B cell (primary cell): ENCODE measurements at regions not wholly inside any gene's neighbourhood (a gene's known extent, or its start where the extent isn't known, plus 50 kb on each side); places are given as distances from the start of the nearest gene placed in this dataset.

Experiments
- ATAC-seq: fragments of 200-7000 bp; cut with Tn5 transposase; one replicate; pipeline ENCODE4 v1.10.0; 2021; ENCODE audit warnings: low read depth, mild to moderate bottlenecking, moderate number of reproducible peaks, moderate library complexity
- CTCF ChIA-PET: fragments of 350-600 bp; sonication (Branson Sonifier 250); formaldehyde crosslinking; loops from one replicate; lab custom pipeline; 2021; ENCODE audit warnings: antibody characterized with exemption, inconsistent platforms; lab: Charles Lee
- POLR2A ChIA-PET: fragments of 350-600 bp; sonication (Branson Sonifier 250); formaldehyde crosslinking; loops from one replicate; lab custom pipeline; 2021; ENCODE audit warnings: antibody characterized with exemption; lab: Charles Lee
- DNase-seq: peaks from one replicate; pipeline ENCODE4 v3.0.0; 2013
- H2AFZ ChIP-seq: 2 replicates; pipeline ENCODE4 v1.6.1; 2012; ENCODE audit warnings: mild to moderate bottlenecking, low read depth, low read length; ENCODE audit not compliant: insufficient read depth, poor library complexity, severe bottlenecking
- H3K27ac ChIP-seq, 2 donors: 1 replicate in 1 of 2; 2 replicates in 1 of 2; pipeline ENCODE4 v1.5.1; 2012 to 2013; ENCODE audit warnings: low read length in 2 of 2, mild to moderate bottlenecking in 2 of 2, moderate library complexity in 1 of 2
- H3K27me3 ChIP-seq, 4 experiments: fragments of 200-600 bp in 1 of 4; sonication (generic) in 1 of 4; replicated peaks in 1 of 4; 1 replicate in 2 of 4; 2 replicates in 2 of 4; pipeline versions ENCODE4 v1.6.1 to v1.7.0; 2013 to 2016; ENCODE audit warnings: low read length in 3 of 4, mild to moderate bottlenecking in 2 of 4, mixed read lengths in 1 of 4, moderate library complexity in 1 of 4; ENCODE audit not compliant: insufficient read depth in 4 of 4, control insufficient read depth in 3 of 4; ENCODE audit errors: control extremely low read depth in 1 of 4
- H3K36me3 ChIP-seq, 2 experiments: replicated peaks in 1 of 2; 1 replicate in 1 of 2; 2 replicates in 1 of 2; pipeline versions ENCODE4 v1.6.1 to v1.7.1; 2013; ENCODE audit warnings: low read length in 1 of 2; ENCODE audit not compliant: insufficient read depth in 2 of 2, control insufficient read depth in 1 of 2; ENCODE audit errors: control extremely low read depth in 1 of 2, extremely low read depth in 1 of 2
- H3K4me1 ChIP-seq, 2 donors: fragments of 200-600 bp in 1 of 2; sonication (generic) in 1 of 2; 1 replicate in 1 of 2; 2 replicates in 1 of 2; pipeline versions ENCODE4 v1.5.1 to v1.6.1; 2013 to 2017; ENCODE audit warnings: low read length in 2 of 2; ENCODE audit not compliant: control insufficient read depth in 2 of 2, insufficient read depth in 2 of 2
- H3K4me2 ChIP-seq: replicated peaks from 2 replicates; pipeline ENCODE3; 2012; ENCODE audit warnings: mild to moderate bottlenecking, low read depth, low read length; ENCODE audit not compliant: poor library complexity, severe bottlenecking
- H3K4me3 ChIP-seq, 5 experiments: fragments of 200-600 bp in 1 of 5; sonication (generic) in 1 of 5; 1 replicate in 3 of 5; 2 replicates in 2 of 5; pipeline versions ENCODE4 v1.5.1 to v1.7.0; 2011 to 2016; ENCODE audit warnings: low read length in 4 of 5, mild to moderate bottlenecking in 4 of 5, low read depth in 2 of 5, control low read depth in 1 of 5, moderate library complexity in 1 of 5; ENCODE audit not compliant: insufficient read depth in 1 of 5; ENCODE audit errors: control extremely low read depth in 1 of 5, extremely low read depth in 1 of 5
- H3K79me2 ChIP-seq: fragments of 200-600 bp; sonication (generic); one replicate; pipeline ENCODE4 v1.6.0; 2016; ENCODE audit warnings: low read length; ENCODE audit not compliant: control insufficient read depth, insufficient read depth
- H3K9ac ChIP-seq: fragments of 200-600 bp; sonication (generic); 2 replicates; pipeline ENCODE4 v1.6.1; 2017; ENCODE audit warnings: mild to moderate bottlenecking, low read length, moderate library complexity
- H3K9me3 ChIP-seq, 3 donors: one replicate each; pipeline versions ENCODE4 v1.6.1 to v1.7.1; 2013; ENCODE audit warnings: low read length in 2 of 3; ENCODE audit not compliant: control insufficient read depth in 2 of 3, insufficient read depth in 1 of 3; ENCODE audit errors: control extremely low read depth in 1 of 3
- H4K20me1 ChIP-seq: 2 replicates; pipeline ENCODE4 v1.6.0; 2012; ENCODE audit warnings: mild to moderate bottlenecking, low read length; ENCODE audit not compliant: insufficient read depth, control insufficient read depth, poor library complexity, severe bottlenecking
- H3K27ac Mint-ChIP-seq: one replicate; pipeline ENCODE4 v1.8.0; 2021; ENCODE audit warnings: mixed read lengths
- H3K27me3 Mint-ChIP-seq: one replicate; pipeline ENCODE4 v1.8.0; 2021; ENCODE audit warnings: mixed read lengths
- H3K4me1 Mint-ChIP-seq: one replicate; pipeline ENCODE4 v1.8.0; 2021; ENCODE audit warnings: mixed read lengths
- H3K4me3 Mint-ChIP-seq: one replicate; pipeline ENCODE4 v1.8.0; 2021; ENCODE audit warnings: mixed read lengths
- H3K9me3 Mint-ChIP-seq: one replicate; pipeline ENCODE4 v1.8.0; 2022; ENCODE audit warnings: mixed read lengths; ENCODE audit not compliant: insufficient read depth
- EZH2 ChIP-seq: IDR thresholded peaks from 2 replicates; pipeline ENCODE4 v1.6.1; 2012; ENCODE audit warnings: borderline replicate concordance, low read depth, mild to moderate bottlenecking, moderate library complexity, low read length; ENCODE audit not compliant: insufficient read depth, poor library complexity, severe bottlenecking
- WGBS: methylation state at CpG from one replicate; pipeline ENCODE4 v1.1.5; 2013; ENCODE audit warnings: missing lambda C conversion rate; ENCODE audit not compliant: insufficient coverage; 5-methylcytosine and 5-hydroxymethylcytosine counted together
- intact Hi-C: fragments of 100-400 bp; cut with micrococcal nuclease; formaldehyde crosslinking; loops from one replicate; pipeline ENCODE4 v1.10.0; 2022
- TF ChIP-seq, protein P1 (sequence below): fragments of 200-600 bp; IDR thresholded peaks from one replicate; pipeline ENCODE4 v1.8.0; 2022; ENCODE audit warnings: antibody characterized with exemption, mild to moderate bottlenecking

DNA sequence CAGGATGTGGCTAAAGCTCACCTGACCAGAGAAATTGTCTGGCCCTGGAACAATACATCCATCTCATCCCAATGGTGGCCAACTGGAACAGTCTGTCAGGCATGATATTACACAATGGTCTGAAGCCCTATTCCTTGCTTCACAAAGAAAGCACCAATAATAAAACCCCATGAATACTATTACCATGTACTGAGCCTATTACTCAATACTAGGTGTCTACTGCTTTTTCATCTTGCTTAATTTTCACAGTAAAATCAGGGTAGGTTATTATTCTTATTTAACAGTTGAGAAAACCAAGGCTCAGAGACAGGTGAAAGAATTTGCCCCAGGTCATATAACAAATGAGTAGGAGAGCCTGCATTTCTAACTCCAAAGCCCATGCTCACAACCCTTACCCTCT lies 68.9 kb upstream of the CAPRIN1 start:
- Histone ChIP-seq H3K4me1 (no peaks in the 10 kb centered on the region), H3K4me3 (no peak overlapping the region), H2AFZ (no peak overlapping the region), H3K79me2 (no peaks in the 10 kb centered on the region), H3K36me3 (no peaks in the 10 kb centered on the region), H3K9ac (no peak overlapping the region), H3K27ac (no peak overlapping the region), H3K27me3 (no peaks in the 10 kb centered on the region), H3K4me2 (no peak overlapping the region), H4K20me1 (no peaks in the 10 kb centered on the region), H3K9me3 (no peaks in the 10 kb centered on the region)
- H3K9me3 Mint-ChIP-seq, result no peaks in the 10 kb centered on the region
- H3K27ac Mint-ChIP-seq, result no peak overlapping the region
- ChIA-PET CTCF (interaction anchor here (1.2 to 1.6 kb wide), 3 partner anchors 9 to 125 kb away, joined by 6 read pairs; no protein-coding TSS in a partner anchor), POLR2A (no interaction called here)
- no peaks in the 10 kb centered on the region for H3K4me1 Mint-ChIP-seq
- ATAC-seq, result no peak
- intact Hi-C loops, result no loop called here
- peaks cover 9% of the 10 kb centered on the region for H3K27me3 Mint-ChIP-seq
- H3K4me3 Mint-ChIP-seq, result no peak overlapping the region
- no peak for TF ChIP-seq EZH2
- TF ChIP-seq, protein P1, sequence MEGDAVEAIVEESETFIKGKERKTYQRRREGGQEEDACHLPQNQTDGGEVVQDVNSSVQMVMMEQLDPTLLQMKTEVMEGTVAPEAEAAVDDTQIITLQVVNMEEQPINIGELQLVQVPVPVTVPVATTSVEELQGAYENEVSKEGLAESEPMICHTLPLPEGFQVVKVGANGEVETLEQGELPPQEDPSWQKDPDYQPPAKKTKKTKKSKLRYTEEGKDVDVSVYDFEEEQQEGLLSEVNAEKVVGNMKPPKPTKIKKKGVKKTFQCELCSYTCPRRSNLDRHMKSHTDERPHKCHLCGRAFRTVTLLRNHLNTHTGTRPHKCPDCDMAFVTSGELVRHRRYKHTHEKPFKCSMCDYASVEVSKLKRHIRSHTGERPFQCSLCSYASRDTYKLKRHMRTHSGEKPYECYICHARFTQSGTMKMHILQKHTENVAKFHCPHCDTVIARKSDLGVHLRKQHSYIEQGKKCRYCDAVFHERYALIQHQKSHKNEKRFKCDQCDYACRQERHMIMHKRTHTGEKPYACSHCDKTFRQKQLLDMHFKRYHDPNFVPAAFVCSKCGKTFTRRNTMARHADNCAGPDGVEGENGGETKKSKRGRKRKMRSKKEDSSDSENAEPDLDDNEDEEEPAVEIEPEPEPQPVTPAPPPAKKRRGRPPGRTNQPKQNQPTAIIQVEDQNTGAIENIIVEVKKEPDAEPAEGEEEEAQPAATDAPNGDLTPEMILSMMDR, result no peak
- no peak for DNase-seq

DNA sequence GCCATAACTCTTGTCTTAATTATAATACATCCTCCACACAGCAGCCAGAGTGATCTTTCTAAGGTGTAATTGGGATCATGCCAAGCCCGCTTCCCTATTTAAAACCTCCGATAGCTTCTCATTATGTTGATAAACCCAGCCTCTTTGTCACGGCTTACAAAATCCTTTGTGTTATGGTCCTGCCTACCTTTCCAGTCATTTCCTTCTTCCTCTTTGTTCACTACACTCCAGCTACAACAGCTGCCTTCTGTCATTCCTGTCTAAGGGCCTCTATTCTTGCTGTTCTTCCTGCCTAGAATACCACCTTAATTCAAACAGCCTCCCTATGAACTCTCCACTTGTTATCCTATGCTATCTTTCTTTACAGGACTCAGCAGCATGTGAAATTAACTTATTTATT lies 70.6 kb upstream of the CAPRIN1 start:
- H3K27me3 ChIP-seq, result no peaks in the 10 kb centered on the region
- Mint-ChIP-seq H3K9me3 (no peaks in the 10 kb centered on the region), H3K4me1 (no peaks in the 10 kb centered on the region), H3K4me3 (no peak overlapping the region), H3K27ac (no peak overlapping the region), H3K27me3 (peaks cover 9% of the 10 kb centered on the region)
- no peak overlapping the region for H3K27ac ChIP-seq
- no peaks in the 10 kb centered on the region for H3K4me1 ChIP-seq
- H3K4me3 ChIP-seq, result no peak overlapping the region
- no peak overlapping the region for H3K9ac ChIP-seq
- no peaks in the 10 kb centered on the region for H3K36me3 ChIP-seq
- H3K79me2 ChIP-seq, result no peaks in the 10 kb centered on the region
- TF ChIP-seq, protein P1, result no peak
- no peak for TF ChIP-seq EZH2
- ChIA-PET POLR2A (no interaction called here), CTCF (interaction anchor here (1.2 kb wide), 1 partner anchor 10 kb away, joined by 5 read pairs; no protein-coding TSS in a partner anchor)
- DNase-seq (no peak), ATAC-seq (no peak)
- peak overlapping the region; percentile 6 for H2AFZ ChIP-seq
- no peaks in the 10 kb centered on the region for H3K9me3 ChIP-seq
- intact Hi-C loops, result no loop called here
- no peaks in the 10 kb centered on the region for H4K20me1 ChIP-seq
- whole genome bisulfite sequencing, result 45% methylated on average over 3 of the region's 3 CpGs
- H3K4me2 ChIP-seq, result no peak overlapping the region
